ENCODE measurements at regions not wholly inside any gene's neighbourhood (a gene's known extent, or its start where the extent isn't known, plus 50 kb on each side); places are given as distances from the start of the nearest gene placed in this dataset.

DNA sequence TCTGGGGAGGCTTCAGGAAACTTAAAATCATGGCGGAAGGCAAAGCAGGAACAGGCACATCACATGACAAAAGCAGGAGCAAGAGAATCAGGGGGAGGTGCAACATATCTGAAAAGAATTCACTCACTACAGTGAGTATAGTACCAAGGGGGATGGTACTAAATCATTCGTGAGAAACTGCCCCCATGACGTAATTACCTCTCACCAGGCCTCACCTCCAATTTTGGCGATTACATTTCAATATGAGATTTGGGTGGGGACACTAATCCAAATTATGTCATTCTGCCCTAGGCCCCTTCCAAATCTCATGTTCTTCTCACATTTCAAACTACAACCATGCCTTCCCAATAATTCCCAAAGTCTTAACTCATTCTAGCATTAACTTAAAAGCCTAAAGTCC lies 740.8 kb upstream of the SOX11 start:
- Mint-ChIP-seq H3K4me1 (peaks cover 3% of the 10 kb centered on the region), H3K27me3 (ENCODE audit: insufficient read depth, low read depth) (no peaks in the 10 kb centered on the region), H3K27ac (no peak overlapping the region), H3K4me3 (no peak overlapping the region), H3K9me3 (no peaks in the 10 kb centered on the region), H3K36me3 (no peaks in the 10 kb centered on the region)
- no peak overlapping the region for H3K4me2 ChIP-seq
- H2AFZ ChIP-seq (replicated peaks), result no peak overlapping the region
- TF ChIP-seq, protein P1, sequence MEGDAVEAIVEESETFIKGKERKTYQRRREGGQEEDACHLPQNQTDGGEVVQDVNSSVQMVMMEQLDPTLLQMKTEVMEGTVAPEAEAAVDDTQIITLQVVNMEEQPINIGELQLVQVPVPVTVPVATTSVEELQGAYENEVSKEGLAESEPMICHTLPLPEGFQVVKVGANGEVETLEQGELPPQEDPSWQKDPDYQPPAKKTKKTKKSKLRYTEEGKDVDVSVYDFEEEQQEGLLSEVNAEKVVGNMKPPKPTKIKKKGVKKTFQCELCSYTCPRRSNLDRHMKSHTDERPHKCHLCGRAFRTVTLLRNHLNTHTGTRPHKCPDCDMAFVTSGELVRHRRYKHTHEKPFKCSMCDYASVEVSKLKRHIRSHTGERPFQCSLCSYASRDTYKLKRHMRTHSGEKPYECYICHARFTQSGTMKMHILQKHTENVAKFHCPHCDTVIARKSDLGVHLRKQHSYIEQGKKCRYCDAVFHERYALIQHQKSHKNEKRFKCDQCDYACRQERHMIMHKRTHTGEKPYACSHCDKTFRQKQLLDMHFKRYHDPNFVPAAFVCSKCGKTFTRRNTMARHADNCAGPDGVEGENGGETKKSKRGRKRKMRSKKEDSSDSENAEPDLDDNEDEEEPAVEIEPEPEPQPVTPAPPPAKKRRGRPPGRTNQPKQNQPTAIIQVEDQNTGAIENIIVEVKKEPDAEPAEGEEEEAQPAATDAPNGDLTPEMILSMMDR (IDR thresholded peaks at IDR 0.05), result no peak
- no peak for TF ChIP-seq EZH2 (IDR thresholded peaks at IDR 0.05)
- H4K20me1 ChIP-seq (ENCODE audit: low read depth), result no peaks in the 10 kb centered on the region
- no peak overlapping the region for H3K9ac ChIP-seq
- H3K27ac ChIP-seq, result no peak overlapping the region
- H3K79me2 ChIP-seq (ENCODE audit: low read depth), result no peaks in the 10 kb centered on the region
- no peaks in the 10 kb centered on the region for H3K4me1 ChIP-seq
- no peaks in the 10 kb centered on the region for H3K36me3 ChIP-seq
- no peaks in the 10 kb centered on the region for H3K9me3 ChIP-seq (ENCODE audit: low read depth)
- no peaks in the 10 kb centered on the region for H3K27me3 ChIP-seq
- no peak for DNase-seq (ENCODE audit: low spot score)
- H3F3A ChIP-seq (ENCODE audit: low read depth), result no peaks in the 10 kb centered on the region
- no peak overlapping the region for H3K4me3 ChIP-seq

DNA sequence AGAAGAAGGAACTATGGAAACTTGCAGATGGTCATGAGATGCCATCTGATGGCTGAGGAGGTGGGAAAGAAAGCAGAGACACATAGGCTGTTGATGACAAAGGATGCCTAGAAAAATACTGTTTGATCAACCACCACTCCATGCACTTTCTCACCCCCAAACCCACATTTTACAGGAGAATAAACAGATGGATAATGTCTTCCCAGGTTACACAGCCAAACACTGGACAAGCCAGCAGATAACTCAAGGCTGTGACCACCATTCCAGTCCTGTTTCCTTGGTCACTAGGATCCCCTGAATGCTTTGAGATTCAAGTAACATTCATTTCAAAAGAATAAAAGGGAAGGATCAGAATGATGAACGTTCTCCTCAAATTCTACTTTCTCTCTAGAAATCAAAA lies 733.0 kb upstream of the SOX11 start:
- Mint-ChIP-seq H3K4me1 (peaks cover 4% of the 10 kb centered on the region), H3K4me3 (no peak overlapping the region), H3K27ac (no peak overlapping the region), H3K9me3 (no peaks in the 10 kb centered on the region), H3K27me3 (ENCODE audit: insufficient read depth, low read depth) (peaks cover 3% of the 10 kb centered on the region), H3K36me3 (no peaks in the 10 kb centered on the region)
- no peak overlapping the region for H3K27ac ChIP-seq
- H3K27me3 ChIP-seq, result no peaks in the 10 kb centered on the region
- no peaks in the 10 kb centered on the region for H3F3A ChIP-seq (ENCODE audit: low read depth)
- H3K79me2 ChIP-seq (ENCODE audit: low read depth), result no peaks in the 10 kb centered on the region
- H3K4me2 ChIP-seq, result no peak overlapping the region
- no peak overlapping the region for H3K4me3 ChIP-seq
- H4K20me1 ChIP-seq (ENCODE audit: low read depth), result no peaks in the 10 kb centered on the region
- TF ChIP-seq EZH2 (IDR thresholded peaks at IDR 0.05), result no peak
- TF ChIP-seq, protein P1 (IDR thresholded peaks at IDR 0.05), result no peak
- no peak for TF ChIP-seq EZH2phosphoT487 (IDR thresholded peaks at IDR 0.05)
- H2AFZ ChIP-seq (replicated peaks), result no peak overlapping the region
- H3K9me3 ChIP-seq (ENCODE audit: low read depth), result no peaks in the 10 kb centered on the region
- no peaks in the 10 kb centered on the region for H3K36me3 ChIP-seq
- no peak for DNase-seq (ENCODE audit: low spot score)
- H3K9ac ChIP-seq, result no peak overlapping the region
- H3K4me1 ChIP-seq, result peaks cover 4% of the 10 kb centered on the region

DNA sequence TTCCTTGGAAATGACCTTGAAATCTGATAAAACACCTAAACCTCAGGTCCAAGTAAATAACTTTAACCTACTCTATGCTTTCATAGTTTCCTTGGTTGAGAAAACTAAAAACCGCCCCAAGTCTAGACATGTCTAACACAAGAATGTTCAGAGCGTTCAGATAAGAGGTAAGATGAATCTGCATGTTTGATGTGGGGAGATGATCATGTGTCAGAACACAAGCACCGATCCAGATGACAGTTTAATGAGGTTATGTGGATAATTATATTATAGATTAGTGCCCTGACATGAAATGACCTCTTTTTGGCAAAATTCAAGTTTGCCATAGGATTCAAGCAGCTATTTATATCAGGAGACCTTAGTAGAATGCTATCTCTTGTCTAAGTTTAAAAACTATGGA lies 729.8 kb upstream of the SOX11 start:
- no peak for DNase-seq (ENCODE audit: low spot score)
- peaks cover 3% of the 10 kb centered on the region for H3K27me3 Mint-ChIP-seq (ENCODE audit: insufficient read depth, low read depth)
- H2AFZ ChIP-seq (replicated peaks), result no peak overlapping the region
- no peaks in the 10 kb centered on the region for H4K20me1 ChIP-seq (ENCODE audit: low read depth)
- H3K36me3 ChIP-seq, result no peaks in the 10 kb centered on the region
- H3K4me3 ChIP-seq, result no peak overlapping the region
- no peaks in the 10 kb centered on the region for H3K9me3 ChIP-seq (ENCODE audit: low read depth)
- H3K9ac ChIP-seq, result no peak overlapping the region
- H3K27ac Mint-ChIP-seq, result no peak overlapping the region
- no peaks in the 10 kb centered on the region for H3K36me3 Mint-ChIP-seq
- H3K79me2 ChIP-seq (ENCODE audit: low read depth), result no peaks in the 10 kb centered on the region
- H3K4me2 ChIP-seq, result no peak overlapping the region
- H3K9me3 Mint-ChIP-seq, result no peaks in the 10 kb centered on the region
- peaks cover 17% of the 10 kb centered on the region for H3K4me1 Mint-ChIP-seq
- H3K27ac ChIP-seq, result no peak overlapping the region
- no peaks in the 10 kb centered on the region for H3F3A ChIP-seq (ENCODE audit: low read depth)
- TF ChIP-seq EZH2 (IDR thresholded peaks at IDR 0.05) (no peak), EZH2phosphoT487 (IDR thresholded peaks at IDR 0.05) (no peak)
- TF ChIP-seq, protein P1 (IDR thresholded peaks at IDR 0.05), result no peak
- no peaks in the 10 kb centered on the region for H3K27me3 ChIP-seq
- peaks cover 16% of the 10 kb centered on the region for H3K4me1 ChIP-seq
- H3K4me3 Mint-ChIP-seq, result no peak overlapping the region

DNA sequence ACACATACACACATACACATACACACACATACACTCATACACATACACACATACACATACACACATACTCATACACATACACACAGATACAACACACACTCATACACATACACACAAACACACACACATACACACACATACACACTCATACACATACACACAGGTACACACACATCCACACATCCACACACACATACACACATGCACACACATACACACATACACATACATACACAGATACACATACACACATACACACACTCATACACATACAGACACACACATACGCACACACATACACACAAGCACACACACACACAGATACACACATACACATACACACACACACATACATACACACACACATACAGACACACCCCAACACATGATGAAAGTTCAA lies 729.1 kb upstream of the SOX11 start:
- Mint-ChIP-seq H3K27ac (no peak overlapping the region), H3K36me3 (no peaks in the 10 kb centered on the region), H3K4me3 (no peak overlapping the region), H3K27me3 (ENCODE audit: insufficient read depth, low read depth) (peaks cover 3% of the 10 kb centered on the region), H3K4me1 (peaks cover 17% of the 10 kb centered on the region), H3K9me3 (no peaks in the 10 kb centered on the region)
- Histone ChIP-seq H3K4me2 (no peak overlapping the region), H2AFZ (replicated peaks) (no peak overlapping the region), H3K9me3 (ENCODE audit: low read depth) (no peaks in the 10 kb centered on the region), H3F3A (ENCODE audit: low read depth) (no peaks in the 10 kb centered on the region), H3K4me3 (no peak overlapping the region), H3K4me1 (peaks cover 16% of the 10 kb centered on the region), H3K9ac (no peak overlapping the region), H3K36me3 (no peaks in the 10 kb centered on the region), H3K79me2 (ENCODE audit: low read depth) (no peaks in the 10 kb centered on the region), H4K20me1 (ENCODE audit: low read depth) (no peaks in the 10 kb centered on the region), H3K27me3 (no peaks in the 10 kb centered on the region), H3K27ac (no peak overlapping the region)
- no peak for DNase-seq (ENCODE audit: low spot score)
- TF ChIP-seq EZH2 (IDR thresholded peaks at IDR 0.05) (no peak), EZH2phosphoT487 (IDR thresholded peaks at IDR 0.05) (no peak)
- TF ChIP-seq, protein P1 (IDR thresholded peaks at IDR 0.05), result no peak

Measured in neural progenitor cell (in vitro differentiated cells).